Esophagus mucosa (tissue), 1 donor: ENCODE measurements at regions not wholly inside any gene's neighbourhood (a gene's known extent, or its start where the extent isn't known, plus 50 kb on each side); places are given as distances from the start of the nearest gene placed in this dataset.

ENCODE experiments used
- ATAC-seq: fragments of 200-7000 bp; cut with Tn5 transposase; one replicate; pipeline ENCODE4 v1.9.1; 2020
- donor health status: DM: yes; HTN: yes; CAD: no.

- ATAC-seq, result no peak
Measured at GRCh38 chr18:60984510-60984909, 348.7 kb upstream of the CDH20 start.

GRCh38 chr18:60987963-60988362 lies 345.3 kb upstream of the CDH20 start:
- ATAC-seq, result no peak

GRCh38 chr18:60996326-60996725 lies 336.9 kb upstream of the CDH20 start:
- ATAC-seq, result no peak

- ATAC-seq, result no peak
Measured at GRCh38 chr18:60996822-60997221, 336.4 kb upstream of the CDH20 start.

GRCh38 chr18:61001138-61001537 lies 332.1 kb upstream of the CDH20 start:
- no peak for ATAC-seq

- ATAC-seq, result no peak
Measured at GRCh38 chr18:61006687-61007224, 326.5 kb upstream of the CDH20 start.

GRCh38 chr18:61019338-61020301 lies 313.6 kb upstream of the CDH20 start:
- no peak for ATAC-seq

GRCh38 chr18:61025596-61025995 lies 307.6 kb upstream of the CDH20 start:
- ATAC-seq, result no peak

- ATAC-seq, result no peak
Measured at GRCh38 chr18:61031626-61032025, 301.6 kb upstream of the CDH20 start.

GRCh38 chr18:61034580-61034979 lies 298.6 kb upstream of the CDH20 start:
- no peak for ATAC-seq

- ATAC-seq, result no peak
Measured at GRCh38 chr18:61039251-61039650, 294.0 kb upstream of the CDH20 start.

- no peak for ATAC-seq
Measured at GRCh38 chr18:61047794-61048193, 285.4 kb upstream of the CDH20 start.

GRCh38 chr18:61057443-61057842 lies 275.8 kb upstream of the CDH20 start:
- no peak for ATAC-seq

- no peak for ATAC-seq
Measured at GRCh38 chr18:61062258-61062657, 271.0 kb upstream of the CDH20 start.

GRCh38 chr18:61064911-61065310 lies 268.3 kb upstream of the CDH20 start:
- ATAC-seq, result no peak

- no peak for ATAC-seq
Measured at GRCh38 chr18:61076986-61077385, 256.2 kb upstream of the CDH20 start.

- no peak for ATAC-seq
Measured at GRCh38 chr18:61079714-61080113, 253.5 kb upstream of the CDH20 start.

- ATAC-seq, result no peak
Measured at GRCh38 chr18:61080954-61081528, 252.2 kb upstream of the CDH20 start.

GRCh38 chr18:61082976-61083630 lies 250.1 kb upstream of the CDH20 start:
- no peak for ATAC-seq

GRCh38 chr18:61085036-61085435 lies 248.2 kb upstream of the CDH20 start:
- ATAC-seq, result no peak

GRCh38 chr18:61085761-61086160 lies 247.5 kb upstream of the CDH20 start:
- no peak for ATAC-seq

GRCh38 chr18:61086657-61087056 lies 246.6 kb upstream of the CDH20 start:
- ATAC-seq, result no peak

GRCh38 chr18:61091379-61091778 lies 241.9 kb upstream of the CDH20 start:
- ATAC-seq, result no peak
